ENCODE measurements at regions not wholly inside any gene's neighbourhood (a gene's known extent, or its start where the extent isn't known, plus 50 kb on each side); places are given as distances from the start of the nearest gene placed in this dataset.

DNA sequence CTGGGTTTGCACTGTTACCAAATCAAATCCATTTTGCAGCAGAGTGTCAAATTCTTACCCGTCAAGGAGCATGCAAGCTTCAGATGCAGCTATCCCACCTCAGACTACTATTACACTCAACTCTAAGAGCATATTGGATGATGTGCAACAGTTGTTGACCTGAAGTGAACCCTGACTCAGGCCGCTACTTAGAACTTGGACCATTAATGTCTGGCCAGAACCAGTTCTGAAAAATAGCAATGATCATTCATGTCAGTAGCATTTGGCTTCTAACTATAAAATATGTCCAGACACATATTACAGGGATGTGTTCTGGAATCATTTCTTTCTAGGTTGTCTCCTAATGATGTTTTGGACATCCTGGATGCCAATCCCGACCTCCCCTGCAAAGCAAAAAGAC lies 135.5 kb upstream of the PKDCC start (continued):
- TF ChIP-seq, protein P1, sequence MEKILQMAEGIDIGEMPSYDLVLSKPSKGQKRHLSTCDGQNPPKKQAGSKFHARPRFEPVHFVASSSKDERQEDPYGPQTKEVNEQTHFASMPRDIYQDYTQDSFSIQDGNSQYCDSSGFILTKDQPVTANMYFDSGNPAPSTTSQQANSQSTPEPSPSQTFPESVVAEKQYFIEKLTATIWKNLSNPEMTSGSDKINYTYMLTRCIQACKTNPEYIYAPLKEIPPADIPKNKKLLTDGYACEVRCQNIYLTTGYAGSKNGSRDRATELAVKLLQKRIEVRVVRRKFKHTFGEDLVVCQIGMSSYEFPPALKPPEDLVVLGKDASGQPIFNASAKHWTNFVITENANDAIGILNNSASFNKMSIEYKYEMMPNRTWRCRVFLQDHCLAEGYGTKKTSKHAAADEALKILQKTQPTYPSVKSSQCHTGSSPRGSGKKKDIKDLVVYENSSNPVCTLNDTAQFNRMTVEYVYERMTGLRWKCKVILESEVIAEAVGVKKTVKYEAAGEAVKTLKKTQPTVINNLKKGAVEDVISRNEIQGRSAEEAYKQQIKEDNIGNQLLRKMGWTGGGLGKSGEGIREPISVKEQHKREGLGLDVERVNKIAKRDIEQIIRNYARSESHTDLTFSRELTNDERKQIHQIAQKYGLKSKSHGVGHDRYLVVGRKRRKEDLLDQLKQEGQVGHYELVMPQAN (conservative IDR thresholded peaks at IDR 0.05) = no peak
- TF ChIP-seq EGR1 (IDR thresholded peaks at IDR 0.05; ENCODE audit: borderline replicate concordance in 1 of 2, low read depth in 2 of 2, low read length in 2 of 2) (no peak), FOS (IDR thresholded peaks at IDR 0.05; ENCODE audit: borderline replicate concordance, extremely low read depth, insufficient read length) (no peak)
- TF ChIP-seq, protein P2, sequence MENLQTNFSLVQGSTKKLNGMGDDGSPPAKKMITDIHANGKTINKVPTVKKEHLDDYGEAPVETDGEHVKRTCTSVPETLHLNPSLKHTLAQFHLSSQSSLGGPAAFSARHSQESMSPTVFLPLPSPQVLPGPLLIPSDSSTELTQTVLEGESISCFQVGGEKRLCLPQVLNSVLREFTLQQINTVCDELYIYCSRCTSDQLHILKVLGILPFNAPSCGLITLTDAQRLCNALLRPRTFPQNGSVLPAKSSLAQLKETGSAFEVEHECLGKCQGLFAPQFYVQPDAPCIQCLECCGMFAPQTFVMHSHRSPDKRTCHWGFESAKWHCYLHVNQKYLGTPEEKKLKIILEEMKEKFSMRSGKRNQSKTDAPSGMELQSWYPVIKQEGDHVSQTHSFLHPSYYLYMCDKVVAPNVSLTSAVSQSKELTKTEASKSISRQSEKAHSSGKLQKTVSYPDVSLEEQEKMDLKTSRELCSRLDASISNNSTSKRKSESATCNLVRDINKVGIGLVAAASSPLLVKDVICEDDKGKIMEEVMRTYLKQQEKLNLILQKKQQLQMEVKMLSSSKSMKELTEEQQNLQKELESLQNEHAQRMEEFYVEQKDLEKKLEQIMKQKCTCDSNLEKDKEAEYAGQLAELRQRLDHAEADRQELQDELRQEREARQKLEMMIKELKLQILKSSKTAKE (IDR thresholded peaks at IDR 0.05; ENCODE audit: low read depth, poor library complexity, severe bottlenecking) = no peak
- TF ChIP-seq, protein P3, sequence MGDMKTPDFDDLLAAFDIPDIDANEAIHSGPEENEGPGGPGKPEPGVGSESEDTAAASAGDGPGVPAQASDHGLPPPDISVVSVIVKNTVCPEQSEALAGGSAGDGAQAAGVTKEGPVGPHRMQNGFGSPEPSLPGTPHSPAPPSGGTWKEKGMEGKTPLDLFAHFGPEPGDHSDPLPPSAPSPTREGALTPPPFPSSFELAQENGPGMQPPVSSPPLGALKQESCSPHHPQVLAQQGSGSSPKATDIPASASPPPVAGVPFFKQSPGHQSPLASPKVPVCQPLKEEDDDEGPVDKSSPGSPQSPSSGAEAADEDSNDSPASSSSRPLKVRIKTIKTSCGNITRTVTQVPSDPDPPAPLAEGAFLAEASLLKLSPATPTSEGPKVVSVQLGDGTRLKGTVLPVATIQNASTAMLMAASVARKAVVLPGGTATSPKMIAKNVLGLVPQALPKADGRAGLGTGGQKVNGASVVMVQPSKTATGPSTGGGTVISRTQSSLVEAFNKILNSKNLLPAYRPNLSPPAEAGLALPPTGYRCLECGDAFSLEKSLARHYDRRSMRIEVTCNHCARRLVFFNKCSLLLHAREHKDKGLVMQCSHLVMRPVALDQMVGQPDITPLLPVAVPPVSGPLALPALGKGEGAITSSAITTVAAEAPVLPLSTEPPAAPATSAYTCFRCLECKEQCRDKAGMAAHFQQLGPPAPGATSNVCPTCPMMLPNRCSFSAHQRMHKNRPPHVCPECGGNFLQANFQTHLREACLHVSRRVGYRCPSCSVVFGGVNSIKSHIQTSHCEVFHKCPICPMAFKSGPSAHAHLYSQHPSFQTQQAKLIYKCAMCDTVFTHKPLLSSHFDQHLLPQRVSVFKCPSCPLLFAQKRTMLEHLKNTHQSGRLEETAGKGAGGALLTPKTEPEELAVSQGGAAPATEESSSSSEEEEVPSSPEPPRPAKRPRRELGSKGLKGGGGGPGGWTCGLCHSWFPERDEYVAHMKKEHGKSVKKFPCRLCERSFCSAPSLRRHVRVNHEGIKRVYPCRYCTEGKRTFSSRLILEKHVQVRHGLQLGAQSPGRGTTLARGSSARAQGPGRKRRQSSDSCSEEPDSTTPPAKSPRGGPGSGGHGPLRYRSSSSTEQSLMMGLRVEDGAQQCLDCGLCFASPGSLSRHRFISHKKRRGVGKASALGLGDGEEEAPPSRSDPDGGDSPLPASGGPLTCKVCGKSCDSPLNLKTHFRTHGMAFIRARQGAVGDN (IDR thresholded peaks at IDR 0.05) = no peak

All from GM12878 (cell line).